Neuronal stem cell (in vitro differentiated cells): ENCODE measurements at regions not wholly inside any gene's neighbourhood (a gene's known extent, or its start where the extent isn't known, plus 50 kb on each side); places are given as distances from the start of the nearest gene placed in this dataset.
"Not testable (repeated sequence)": the region's sequence is repeated elsewhere in the genome, so short reads cannot be mapped to it uniquely, and the experiment has no call there.

ENCODE experiments used
- DNase-seq: peaks from one replicate; pipeline ENCODE4 v3.0.0-alpha.2; 2013; ENCODE audit warnings: low spot score
- H2AFZ ChIP-seq: one replicate; pipeline ENCODE4 v1.6.1; 2013; ENCODE audit warnings: mild to moderate bottlenecking, low read length, inconsistent platforms
- H2AK5ac ChIP-seq: 2 replicates; pipeline ENCODE4 v1.6.1; 2013; ENCODE audit warnings: low read depth, mild to moderate bottlenecking, inconsistent platforms, low read length, moderate library complexity, mixed read lengths
- H2BK120ac ChIP-seq: 2 replicates; pipeline ENCODE4 v1.6.1; 2013; ENCODE audit warnings: low read depth, mild to moderate bottlenecking, inconsistent platforms, low read length, moderate library complexity, mixed read lengths
- H2BK12ac ChIP-seq: one replicate; pipeline ENCODE4 v1.6.1; 2013; ENCODE audit warnings: low read length, inconsistent platforms
- H2BK15ac ChIP-seq: 2 replicates; pipeline ENCODE4 v1.6.1; 2013; ENCODE audit warnings: mild to moderate bottlenecking, low read length, inconsistent platforms, mixed read lengths
- H2BK5ac ChIP-seq: one replicate; pipeline ENCODE4 v1.6.1; 2013; ENCODE audit warnings: inconsistent platforms, mild to moderate bottlenecking, low read length, moderate library complexity
- H3K14ac ChIP-seq: one replicate; pipeline ENCODE4 v1.6.1; 2013; ENCODE audit warnings: low read length, inconsistent platforms
- H3K18ac ChIP-seq: 2 replicates; pipeline ENCODE4 v1.6.1; 2013; ENCODE audit warnings: low read length, inconsistent platforms
- H3K23ac ChIP-seq: 2 replicates; pipeline ENCODE4 v1.6.1; 2013; ENCODE audit warnings: low read depth, mild to moderate bottlenecking, mixed read lengths, low read length, inconsistent platforms; ENCODE audit not compliant: poor library complexity
- H3K27ac ChIP-seq: replicated peaks from 3 replicates; pipeline ENCODE4 v1.5.1; 2013; ENCODE audit warnings: low read length, inconsistent platforms
- H3K27me3 ChIP-seq, 3 experiments: 2 replicates each; pipeline ENCODE4 v1.6.1; 2013; ENCODE audit warnings: low read length in 3 of 3, mild to moderate bottlenecking in 2 of 3, inconsistent platforms in 1 of 3, low read depth in 1 of 3, mixed read lengths in 1 of 3, moderate library complexity in 1 of 3; ENCODE audit not compliant: control insufficient read depth in 3 of 3, insufficient read depth in 3 of 3
- H3K36me3 ChIP-seq, 2 donors: replicated peaks in 1 of 2; 2 replicates each; pipeline ENCODE4 v1.6.1; 2013; ENCODE audit warnings: low read length in 2 of 2; ENCODE audit not compliant: control insufficient read depth in 2 of 2, insufficient read depth in 2 of 2
- H3K4ac ChIP-seq: 2 replicates; pipeline ENCODE4 v1.6.1; 2013; ENCODE audit warnings: inconsistent platforms, mild to moderate bottlenecking, low read length, moderate library complexity
- H3K4me1 ChIP-seq, 2 donors: 1 replicate in 1 of 2; 2 replicates in 1 of 2; pipeline ENCODE4 v1.6.1; 2013; ENCODE audit warnings: low read length in 2 of 2, low read depth in 1 of 2; ENCODE audit not compliant: control insufficient read depth in 2 of 2, insufficient read depth in 1 of 2
- H3K4me2 ChIP-seq: one replicate; pipeline ENCODE4 v1.6.1; 2013; ENCODE audit warnings: mild to moderate bottlenecking, low read length, inconsistent platforms; ENCODE audit not compliant: insufficient read depth, poor library complexity, severe bottlenecking
- H3K4me3 ChIP-seq, 2 donors: 2 replicates each; pipeline ENCODE4 v1.5.1; 2013; ENCODE audit warnings: low read length in 2 of 2, mild to moderate bottlenecking in 2 of 2, inconsistent platforms in 1 of 2, moderate library complexity in 1 of 2
- H3K79me1 ChIP-seq: one replicate; pipeline ENCODE4 v1.6.1; 2013; ENCODE audit warnings: low read depth, mild to moderate bottlenecking, inconsistent platforms, low read length, moderate library complexity
- H3K9ac ChIP-seq: one replicate; pipeline ENCODE4 v1.6.1; 2013; ENCODE audit warnings: mild to moderate bottlenecking, low read depth, low read length, inconsistent platforms; ENCODE audit not compliant: poor library complexity
- H3K9me3 ChIP-seq, 2 donors: replicated peaks in 1 of 2; 2 replicates each; pipeline versions ENCODE3 to v1.6.1; 2013; ENCODE audit warnings: low read length in 2 of 2, mild to moderate bottlenecking in 2 of 2, inconsistent platforms in 1 of 2, low read depth in 1 of 2, mixed read lengths in 1 of 2, moderate library complexity in 1 of 2; ENCODE audit not compliant: control insufficient read depth in 2 of 2, insufficient read depth in 1 of 2
- H4K8ac ChIP-seq: one replicate; pipeline ENCODE4 v1.6.1; 2013; ENCODE audit warnings: low read depth, mild to moderate bottlenecking, inconsistent platforms, low read length, moderate library complexity
- H4K91ac ChIP-seq: one replicate; pipeline ENCODE4 v1.6.1; 2013; ENCODE audit warnings: low read length, low read depth, mild to moderate bottlenecking, inconsistent platforms; ENCODE audit not compliant: poor library complexity
- WGBS, 2 donors: extraction: QIAGEN DNeasy Blood & Tissue Kit; methylation state at CpG; one replicate each; pipeline ENCODE4 v1.1.7; 2013; ENCODE audit warnings: missing lambda C conversion rate in 2 of 2, mixed read lengths in 1 of 2; ENCODE audit not compliant: insufficient read length in 2 of 2, insufficient replicate concordance in 1 of 2; ENCODE audit errors: extremely low coverage in 2 of 2; 5-methylcytosine and 5-hydroxymethylcytosine counted together

- H2BK15ac ChIP-seq: no peak overlapping the region
- H3K79me1 ChIP-seq: no peaks in the 10 kb centered on the region
- H3K4me2 ChIP-seq: no peak overlapping the region
These were observed 70.7 kb upstream of the TEX13C start for GRCh38 chrX:125248931-125249330.

GRCh38 chrX:125255759-125256158, 63.9 kb upstream of the TEX13C start:
- H3K4ac ChIP-seq, H3K79me1 ChIP-seq, H3K27ac ChIP-seq, H2BK120ac ChIP-seq, H3K4me3 ChIP-seq, H3K14ac ChIP-seq, H3K9ac ChIP-seq, H3K9me3 ChIP-seq, H4K91ac ChIP-seq, H3K27me3 ChIP-seq, H3K4me2 ChIP-seq, H3K18ac ChIP-seq, H3K23ac ChIP-seq, H2BK15ac ChIP-seq, H3K36me3 ChIP-seq, H2AFZ ChIP-seq, H2AK5ac ChIP-seq, H4K8ac ChIP-seq, H2BK5ac ChIP-seq, DNase-seq, H3K4me1 ChIP-seq, H2BK12ac ChIP-seq: not testable (repeated sequence)
- no CpG with 5 or more reads among the region's 20 CpGs for WGBS, 2 donors

More at GRCh38 chrX:125248931-125249330, 70.7 kb upstream of the TEX13C start:
- H3K9me3 ChIP-seq: no peaks in the 10 kb centered on the region
- no peak overlapping the region for H3K9ac ChIP-seq
- H3K23ac ChIP-seq: no peak overlapping the region
- H3K14ac ChIP-seq: no peak overlapping the region
- no peak overlapping the region for H3K18ac ChIP-seq
- H3K4me1 ChIP-seq: no peaks in the 10 kb centered on the region
- no peak overlapping the region for H3K27ac ChIP-seq
- H2AK5ac ChIP-seq: no peak overlapping the region
- no peak overlapping the region for H2BK12ac ChIP-seq
- no peak overlapping the region for H4K91ac ChIP-seq
- H2BK5ac ChIP-seq: no peak overlapping the region
- no peak overlapping the region for H3K4ac ChIP-seq
- no peaks in the 10 kb centered on the region for H3K36me3 ChIP-seq
- no peak overlapping the region for H4K8ac ChIP-seq
- H2AFZ ChIP-seq: no peak overlapping the region
- no peak overlapping the region for H3K4me3 ChIP-seq
- no peak overlapping the region for H2BK120ac ChIP-seq
- H3K27me3 ChIP-seq: no peaks in the 10 kb centered on the region
- DNase-seq: no peak

- Histone ChIP-seq H2AK5ac (no peak overlapping the region), H2BK120ac (no peak overlapping the region), H2BK5ac (no peak overlapping the region), H3K36me3 (no peaks in the 10 kb centered on the region), H3K18ac (no peak overlapping the region), H3K4me1 (no peaks in the 10 kb centered on the region), H3K4me3 (no peak overlapping the region), H2BK12ac (no peak overlapping the region), H3K23ac (no peak overlapping the region), H3K27ac (no peak overlapping the region), H3K4ac (no peak overlapping the region), H2BK15ac (no peak overlapping the region), H3K4me2 (no peak overlapping the region), H3K14ac (no peak overlapping the region), H4K91ac (no peak overlapping the region), H3K9me3 (no peaks in the 10 kb centered on the region), H3K27me3 (no peaks in the 10 kb centered on the region), H3K9ac (no peak overlapping the region), H4K8ac (no peak overlapping the region), H2AFZ (no peak overlapping the region), H3K79me1 (no peaks in the 10 kb centered on the region)
- WGBS, 2 donors: no CpG with 5 or more reads among the region's 6 CpGs
- DNase-seq: no peak
These were observed 56.8 kb upstream of the TEX13C start for GRCh38 chrX:125262836-125263235.

DNA sequence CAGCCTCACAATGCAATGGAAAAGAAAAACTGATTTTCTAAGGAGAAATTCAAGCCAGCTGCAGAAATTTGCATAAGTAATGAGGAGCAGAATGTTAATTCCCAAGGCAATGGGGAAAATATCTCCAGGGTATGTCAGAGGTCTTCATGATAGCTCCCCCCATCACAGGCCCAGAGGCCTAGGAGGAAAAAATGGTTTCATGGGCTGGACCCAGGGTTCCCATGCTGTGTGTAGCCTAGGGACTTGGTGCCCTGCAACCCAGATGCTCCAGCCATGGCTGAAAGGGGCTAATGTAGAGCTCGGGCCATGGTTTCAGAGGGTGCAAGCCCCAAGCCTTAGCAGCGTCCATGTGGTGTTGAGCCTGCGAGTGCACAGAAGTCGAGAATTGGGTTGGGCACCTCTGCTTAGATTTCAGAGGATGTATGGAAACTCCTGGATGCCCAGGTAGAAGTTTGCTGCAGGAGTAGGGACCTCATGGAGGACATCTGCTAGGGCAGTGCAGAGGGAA, 53.5 kb upstream of the TEX13C start:
- H4K91ac ChIP-seq: no peak overlapping the region

More for the DNA sequence above, 53.5 kb upstream of the TEX13C start:
- Histone ChIP-seq H3K9ac (no peak overlapping the region), H3K4me3 (no peak overlapping the region), H2AFZ (no peak overlapping the region), H2AK5ac (no peak overlapping the region), H3K36me3 (no peaks in the 10 kb centered on the region), H3K4ac (no peak overlapping the region), H3K9me3 (no peaks in the 10 kb centered on the region), H3K4me1 (no peaks in the 10 kb centered on the region), H3K18ac (no peak overlapping the region), H4K8ac (no peak overlapping the region), H3K14ac (no peak overlapping the region), H2BK5ac (no peak overlapping the region), H3K23ac (no peak overlapping the region), H3K79me1 (no peaks in the 10 kb centered on the region), H3K27ac (no peak overlapping the region), H3K27me3 (no peaks in the 10 kb centered on the region), H2BK12ac (no peak overlapping the region), H2BK15ac (no peak overlapping the region), H3K4me2 (no peak overlapping the region), H2BK120ac (no peak overlapping the region)
- no peak for DNase-seq
- no CpG with 5 or more reads among the region's 4 CpGs for WGBS, 2 donors
